ENCODE measurements at regions not wholly inside any gene's neighbourhood (a gene's known extent, or its start where the extent isn't known, plus 50 kb on each side); places are given as distances from the start of the nearest gene placed in this dataset.

- in situ Hi-C loops (cut with MboI; ENCODE audit: low sequenced_read_pairs): no loop called here
Observed at GRCh38 chr21:19759836-19760235, 1238.4 kb upstream of the NCAM2 start.

DNA sequence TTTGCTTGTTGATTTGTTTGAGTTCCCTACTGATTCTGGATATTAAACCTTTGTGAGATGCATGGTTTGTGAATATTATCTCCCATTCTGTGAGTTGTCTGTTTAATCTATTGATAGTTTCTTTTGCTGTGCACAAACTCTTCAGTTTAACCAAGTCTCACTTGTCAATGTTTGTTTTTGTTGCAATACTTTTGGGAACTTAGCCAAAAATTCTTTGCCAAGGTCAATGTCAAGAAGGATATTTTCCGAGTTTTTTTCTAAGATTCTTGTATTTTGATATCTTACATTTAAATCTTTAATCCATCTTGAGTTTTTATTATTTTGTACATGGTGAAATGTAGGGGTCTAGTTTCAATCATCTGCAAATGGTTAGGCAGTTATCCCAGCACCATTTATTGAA lies 1230.7 kb upstream of the NCAM2 start:
- in situ Hi-C loops (cut with MboI; ENCODE audit: low sequenced_read_pairs): no loop called here

- in situ Hi-C loops (cut with MboI; ENCODE audit: low sequenced_read_pairs): no loop called here
Observed at GRCh38 chr21:19771881-19772280, 1226.3 kb upstream of the NCAM2 start.

GRCh38 chr21:19776076-19776475 lies 1222.1 kb upstream of the NCAM2 start:
- in situ Hi-C loops (cut with MboI; ENCODE audit: low sequenced_read_pairs): no loop called here

DNA sequence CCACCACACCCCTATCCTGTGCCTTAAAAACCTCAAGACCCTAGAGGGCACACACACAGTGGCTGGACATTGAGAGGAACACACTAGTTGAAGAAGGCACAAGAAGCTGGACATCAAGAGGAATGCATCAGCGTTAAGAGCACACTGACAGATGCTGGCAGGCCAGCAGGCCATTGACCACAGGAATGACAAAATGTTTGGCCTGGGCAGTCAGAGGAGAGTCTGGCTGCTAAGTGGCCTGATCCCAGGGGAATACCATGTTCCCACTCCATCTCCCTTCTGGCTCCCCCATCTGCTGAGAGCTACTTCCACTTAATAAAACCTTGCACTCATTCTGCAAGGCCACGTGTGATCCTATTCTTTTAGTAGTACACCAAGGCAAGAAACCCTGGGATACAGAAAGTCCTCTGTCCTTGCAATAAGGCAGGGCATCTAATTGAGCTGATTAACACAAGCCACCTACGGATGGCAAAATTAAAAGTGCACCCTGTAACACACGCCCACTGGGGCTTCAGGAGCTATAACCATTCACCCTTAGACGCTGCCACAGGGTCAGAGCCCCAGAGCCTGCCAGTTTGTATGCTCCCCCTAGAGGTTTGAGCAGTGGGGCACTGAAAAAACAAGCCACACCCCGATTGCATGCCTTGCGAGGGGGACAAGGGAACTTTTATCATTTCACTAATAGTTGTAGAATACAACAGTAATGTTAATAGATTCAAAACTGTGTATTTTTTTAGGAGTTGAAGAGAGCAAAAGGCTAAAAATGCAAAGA lies 1216.1 kb upstream of the NCAM2 start:
- in situ Hi-C loops (cut with MboI; ENCODE audit: low sequenced_read_pairs): no loop called here

DNA sequence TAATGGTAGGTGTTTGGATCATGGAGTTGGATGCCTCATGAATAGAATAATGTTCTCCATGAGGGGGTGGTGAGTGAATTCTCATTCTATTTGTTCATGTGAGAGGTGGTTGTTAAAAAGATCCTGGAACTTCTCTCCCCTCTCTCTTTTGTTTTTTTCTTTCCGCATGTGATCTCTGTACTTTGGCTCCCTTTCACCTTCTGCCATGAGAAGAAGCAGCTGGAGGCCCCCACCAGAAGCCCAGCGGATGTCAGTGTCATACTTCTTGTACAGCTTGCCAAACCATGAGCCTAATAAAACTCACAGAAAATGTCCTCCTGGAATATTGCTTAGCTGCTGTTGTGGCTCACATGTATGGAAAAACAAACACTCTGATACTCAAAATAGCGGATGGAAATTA lies 1212.3 kb upstream of the NCAM2 start:
- in situ Hi-C loops (cut with MboI; ENCODE audit: low sequenced_read_pairs): no loop called here

DNA sequence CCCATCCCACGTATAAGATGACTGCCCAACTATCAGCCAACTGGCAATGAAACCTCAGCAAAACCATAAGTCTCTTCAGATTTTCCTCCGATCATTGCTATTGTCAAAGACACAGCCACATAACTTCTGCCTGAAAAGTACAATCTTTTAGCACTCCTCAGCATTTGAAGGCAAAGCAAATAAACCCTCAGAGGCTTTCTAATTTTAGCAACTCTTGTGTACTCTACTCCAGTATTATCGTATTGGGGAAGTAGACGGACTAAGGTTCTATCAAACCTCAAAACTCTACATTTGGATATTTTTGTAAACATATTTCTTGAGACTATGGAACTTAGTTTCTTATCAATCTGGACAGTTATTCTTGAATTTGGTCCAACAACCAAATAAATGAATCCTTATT lies 1206.2 kb upstream of the NCAM2 start:
- in situ Hi-C loops (cut with MboI; ENCODE audit: low sequenced_read_pairs): no loop called here

DNA sequence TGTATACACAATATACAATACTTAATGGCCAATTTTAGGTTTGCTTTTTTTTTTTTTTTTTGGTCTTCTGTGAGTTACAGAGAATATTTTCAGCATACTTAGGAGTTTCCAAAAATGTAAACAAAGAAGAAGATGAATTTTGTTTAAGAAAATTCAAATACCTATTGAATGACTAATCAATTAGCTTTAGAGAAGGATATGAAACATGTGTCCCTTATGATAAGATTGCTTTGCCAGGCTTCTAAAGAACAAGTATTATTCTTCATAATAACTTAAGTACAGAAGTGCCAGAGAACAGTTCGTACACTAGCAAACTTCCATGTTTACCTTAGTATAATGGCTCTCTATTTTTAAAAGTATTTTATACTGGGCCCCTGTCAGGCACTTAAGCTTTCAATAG lies 1191.0 kb upstream of the NCAM2 start:
- in situ Hi-C loops (cut with MboI; ENCODE audit: low sequenced_read_pairs): no loop called here

- in situ Hi-C loops (cut with MboI; ENCODE audit: low sequenced_read_pairs): no loop called here
Observed at GRCh38 chr21:19810779-19811178, 1187.4 kb upstream of the NCAM2 start.

DNA sequence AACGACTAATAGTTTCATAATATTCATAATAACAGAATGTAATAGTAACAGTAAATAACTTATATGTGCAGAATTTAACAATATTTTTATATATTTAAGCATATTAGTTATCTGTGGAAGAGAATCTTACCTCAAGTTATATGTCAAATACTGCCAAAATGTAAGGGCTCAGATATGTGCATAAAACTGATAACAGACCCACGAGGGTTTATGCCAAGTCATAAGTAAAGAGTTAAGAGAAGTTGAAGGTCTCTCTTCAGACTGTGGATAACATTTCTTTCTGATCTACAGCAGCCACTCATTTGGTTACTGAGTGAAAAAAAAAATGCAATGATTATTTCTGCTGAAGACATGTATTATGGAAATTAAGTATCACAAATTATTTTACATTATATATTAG lies 1167.8 kb upstream of the NCAM2 start:
- in situ Hi-C loops (cut with MboI; ENCODE audit: low sequenced_read_pairs): no loop called here

DNA sequence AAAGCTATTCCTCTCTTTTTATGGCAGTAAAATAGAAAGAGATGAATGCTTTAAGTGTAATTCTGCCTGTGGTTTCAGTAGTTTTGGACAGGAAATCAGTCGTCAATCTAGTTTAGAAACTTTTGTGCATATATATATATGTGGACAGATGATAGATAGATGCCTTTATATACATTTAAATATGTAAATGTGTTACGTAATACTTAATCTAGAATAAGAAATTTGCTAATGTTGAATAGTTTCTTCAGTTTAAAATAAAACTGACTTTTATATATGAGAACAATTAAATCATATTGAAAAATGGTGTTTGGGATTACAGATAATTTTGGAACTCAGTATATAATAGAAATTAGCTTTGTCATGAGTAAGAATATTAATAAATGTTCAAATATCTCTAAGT lies 1165.7 kb upstream of the NCAM2 start:
- in situ Hi-C loops (cut with MboI; ENCODE audit: low sequenced_read_pairs): no loop called here

- in situ Hi-C loops (cut with MboI; ENCODE audit: low sequenced_read_pairs): no loop called here
Observed at GRCh38 chr21:19833082-19833481, 1165.1 kb upstream of the NCAM2 start.

DNA sequence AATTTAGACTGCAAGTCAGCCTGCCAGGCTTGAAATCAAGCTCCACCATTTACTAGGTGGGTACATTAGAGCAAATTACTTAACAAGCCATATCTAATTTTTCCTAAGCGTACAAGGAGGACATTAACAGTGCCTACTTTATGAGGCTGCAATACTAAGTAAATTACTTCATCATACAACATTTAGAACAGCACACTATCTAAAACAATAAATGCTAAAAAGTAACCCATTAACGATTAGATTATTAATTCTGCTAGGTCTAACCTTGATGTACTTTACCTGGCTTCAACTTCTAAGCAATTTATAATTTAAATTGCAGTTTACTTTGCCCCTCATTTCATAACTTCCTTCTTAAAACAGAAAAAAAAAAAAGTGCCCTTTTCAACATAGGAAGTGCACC lies 1155.6 kb upstream of the NCAM2 start:
- in situ Hi-C loops (cut with MboI; ENCODE audit: low sequenced_read_pairs): no loop called here

DNA sequence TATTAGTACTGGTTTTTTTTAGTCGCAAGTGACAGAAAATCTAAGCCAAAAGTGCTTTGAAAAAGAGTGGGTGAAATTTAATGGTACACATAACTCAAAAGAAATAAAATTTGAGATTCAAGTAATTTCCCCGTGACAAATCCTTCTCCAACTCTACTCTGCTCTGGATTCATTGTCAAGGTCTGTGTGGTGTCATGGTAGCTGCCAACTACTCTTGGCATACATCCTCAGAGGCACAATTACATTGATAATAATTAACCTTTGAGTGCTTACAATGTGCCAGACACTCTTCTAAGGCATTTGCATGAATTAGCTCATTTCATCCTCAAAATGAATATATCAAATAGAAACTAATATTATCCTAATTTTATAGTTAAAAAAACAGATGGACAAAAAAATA lies 1153.9 kb upstream of the NCAM2 start:
- in situ Hi-C loops (cut with MboI; ENCODE audit: low sequenced_read_pairs): no loop called here

- in situ Hi-C loops (cut with MboI; ENCODE audit: low sequenced_read_pairs): no loop called here
Observed at GRCh38 chr21:19850157-19850556, 1148.1 kb upstream of the NCAM2 start.

- in situ Hi-C loops (cut with MboI; ENCODE audit: low sequenced_read_pairs): no loop called here
Observed at GRCh38 chr21:19853061-19853460, 1145.1 kb upstream of the NCAM2 start.

DNA sequence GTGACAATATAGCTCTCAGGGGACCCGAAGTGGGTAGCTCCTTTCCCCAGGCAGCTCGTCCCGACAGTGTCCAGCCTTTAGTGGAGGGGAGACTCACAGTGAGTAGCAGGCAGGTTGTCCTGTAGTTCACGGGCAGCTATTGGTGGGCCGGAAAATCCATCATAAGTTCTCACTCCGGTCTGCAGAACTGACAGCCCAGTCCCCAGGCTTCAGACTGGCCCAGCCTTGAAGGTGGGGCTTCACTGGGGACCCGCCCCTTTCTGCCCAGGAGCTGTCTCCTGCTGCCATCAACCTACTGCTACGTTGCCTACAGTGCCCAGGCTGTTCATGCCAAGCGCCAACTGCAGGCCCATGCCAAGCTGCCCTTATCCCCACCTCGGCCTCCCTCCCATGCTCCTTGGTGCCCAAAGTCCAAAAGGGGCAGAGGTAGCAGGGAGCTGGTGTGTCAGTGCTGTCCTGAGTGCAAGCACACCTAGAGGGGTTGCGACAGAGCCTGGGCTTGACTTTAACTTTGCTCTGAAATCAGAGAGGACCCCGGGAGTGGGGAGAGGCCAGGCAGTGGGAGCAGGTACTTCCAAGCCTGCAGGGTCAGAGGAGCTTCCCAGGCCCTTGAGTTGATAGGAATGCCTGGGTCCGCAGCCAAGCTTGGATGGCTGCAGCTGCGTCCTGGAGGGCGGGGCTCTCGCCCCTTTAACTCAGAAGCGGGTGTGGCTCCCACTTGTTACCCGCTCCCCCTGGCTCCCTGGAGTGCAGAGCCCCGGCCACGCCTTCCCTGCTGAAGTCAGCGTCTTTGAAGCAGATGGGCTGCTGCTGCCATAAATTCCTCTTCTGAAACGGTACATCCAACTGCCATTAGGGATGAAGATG lies 1144.3 kb upstream of the NCAM2 start:
- in situ Hi-C loops (cut with MboI; ENCODE audit: low sequenced_read_pairs): no loop called here

GRCh38 chr21:19855522-19855921 lies 1142.7 kb upstream of the NCAM2 start:
- in situ Hi-C loops (cut with MboI; ENCODE audit: low sequenced_read_pairs): no loop called here

DNA sequence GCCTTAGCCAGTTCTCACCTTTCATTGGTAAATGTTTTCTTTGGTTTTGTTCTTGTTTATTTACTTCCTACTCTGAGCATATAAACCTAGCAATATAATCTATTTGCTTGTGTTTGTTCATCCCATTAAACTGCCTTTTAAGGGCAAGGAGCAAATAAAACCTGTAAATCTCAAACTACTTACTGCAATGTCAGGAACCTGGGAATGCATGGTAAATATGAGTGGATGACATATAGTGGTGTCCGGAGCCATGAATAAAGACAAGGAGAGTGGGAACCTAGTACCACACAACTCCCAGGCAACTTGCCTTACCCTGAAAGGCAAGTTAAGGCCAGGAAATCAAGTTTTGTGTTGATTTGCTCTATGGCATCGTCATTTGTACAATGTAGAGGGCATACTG lies 1133.7 kb upstream of the NCAM2 start:
- in situ Hi-C loops (cut with MboI; ENCODE audit: low sequenced_read_pairs): no loop called here

DNA sequence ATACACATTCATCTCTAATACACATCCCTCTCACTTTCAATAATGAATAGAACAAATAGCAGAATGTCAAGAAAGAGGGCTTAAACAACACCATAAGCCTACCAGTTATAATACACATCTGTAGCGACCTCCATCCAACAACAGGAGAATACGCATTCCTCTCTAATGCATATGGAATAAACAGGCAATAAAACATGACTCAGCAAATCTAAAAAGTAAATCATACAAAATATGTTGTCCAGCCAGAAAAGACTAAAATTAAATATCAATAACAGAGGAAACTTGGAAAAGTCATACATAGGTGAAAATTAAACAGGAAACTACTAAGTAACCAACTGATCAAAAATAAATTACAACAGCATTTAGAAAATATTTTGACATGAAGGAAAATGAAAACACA lies 1127.5 kb upstream of the NCAM2 start:
- in situ Hi-C loops (cut with MboI; ENCODE audit: low sequenced_read_pairs): no loop called here

- in situ Hi-C loops (cut with MboI; ENCODE audit: low sequenced_read_pairs): no loop called here
Observed at GRCh38 chr21:19874521-19874920, 1123.7 kb upstream of the NCAM2 start.

- in situ Hi-C loops (cut with MboI; ENCODE audit: low sequenced_read_pairs): no loop called here
Observed at GRCh38 chr21:19878133-19878532, 1120.1 kb upstream of the NCAM2 start.

Measured in HL-60/S4 treated with retinoic acid at 250 ng/mL for 4 days and 3 days (cell line).